ENCODE measurements at regions not wholly inside any gene's neighbourhood (a gene's known extent, or its start where the extent isn't known, plus 50 kb on each side); places are given as distances from the start of the nearest gene placed in this dataset.

DNA sequence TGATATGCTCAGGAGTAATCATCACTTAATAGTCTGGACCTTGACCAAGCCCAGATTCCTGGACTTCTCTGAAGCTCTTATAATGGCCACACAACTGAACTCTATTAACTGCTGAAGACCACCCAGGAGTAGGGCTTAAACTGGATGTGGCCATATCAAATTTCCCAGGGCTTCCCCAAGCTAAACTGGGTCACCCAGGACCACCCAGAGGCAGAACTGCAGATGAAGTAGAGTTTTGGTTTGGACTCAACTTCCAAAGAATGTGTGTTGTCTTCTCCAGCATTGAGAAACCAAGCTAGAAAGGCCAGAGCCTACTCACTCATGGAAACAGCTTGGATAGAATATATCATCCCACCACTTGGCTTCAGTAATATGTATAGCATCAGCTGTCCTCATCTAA lies 358.2 kb upstream of the MEOX2 start:
- H3K4me3 ChIP-seq (ENCODE audit: low read depth, low read length), result no peak overlapping the region
- TF ChIP-seq, protein P1, sequence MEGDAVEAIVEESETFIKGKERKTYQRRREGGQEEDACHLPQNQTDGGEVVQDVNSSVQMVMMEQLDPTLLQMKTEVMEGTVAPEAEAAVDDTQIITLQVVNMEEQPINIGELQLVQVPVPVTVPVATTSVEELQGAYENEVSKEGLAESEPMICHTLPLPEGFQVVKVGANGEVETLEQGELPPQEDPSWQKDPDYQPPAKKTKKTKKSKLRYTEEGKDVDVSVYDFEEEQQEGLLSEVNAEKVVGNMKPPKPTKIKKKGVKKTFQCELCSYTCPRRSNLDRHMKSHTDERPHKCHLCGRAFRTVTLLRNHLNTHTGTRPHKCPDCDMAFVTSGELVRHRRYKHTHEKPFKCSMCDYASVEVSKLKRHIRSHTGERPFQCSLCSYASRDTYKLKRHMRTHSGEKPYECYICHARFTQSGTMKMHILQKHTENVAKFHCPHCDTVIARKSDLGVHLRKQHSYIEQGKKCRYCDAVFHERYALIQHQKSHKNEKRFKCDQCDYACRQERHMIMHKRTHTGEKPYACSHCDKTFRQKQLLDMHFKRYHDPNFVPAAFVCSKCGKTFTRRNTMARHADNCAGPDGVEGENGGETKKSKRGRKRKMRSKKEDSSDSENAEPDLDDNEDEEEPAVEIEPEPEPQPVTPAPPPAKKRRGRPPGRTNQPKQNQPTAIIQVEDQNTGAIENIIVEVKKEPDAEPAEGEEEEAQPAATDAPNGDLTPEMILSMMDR (IDR thresholded peaks at IDR 0.05; ENCODE audit: insufficient read depth, low read depth, low read length), result no peak
- no peak for DNase-seq (ENCODE audit: low read depth)

DNA sequence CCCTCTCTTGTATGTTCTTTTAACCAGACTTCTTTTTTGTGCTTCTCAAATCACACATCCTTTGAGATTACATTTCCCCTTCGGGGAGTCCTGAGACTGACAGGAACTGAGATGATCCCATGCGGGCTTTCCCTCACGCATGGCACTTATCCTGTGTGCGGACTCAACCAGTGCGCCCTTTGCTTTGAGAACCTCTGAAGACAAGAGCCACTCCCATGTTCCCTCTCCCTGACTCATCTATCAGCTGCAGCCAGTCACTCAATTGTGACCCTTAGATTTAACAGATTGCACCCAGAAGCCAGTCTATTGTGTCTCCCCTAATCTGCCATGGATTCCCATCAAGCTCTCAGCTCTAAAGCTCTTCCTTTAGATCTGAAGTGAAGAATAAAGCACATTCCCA lies 353.9 kb upstream of the MEOX2 start:
- TF ChIP-seq, protein P1 (IDR thresholded peaks at IDR 0.05; ENCODE audit: insufficient read depth, low read depth, low read length), result no peak
- DNase-seq (ENCODE audit: low read depth), result no peak
- no peak overlapping the region for H3K4me3 ChIP-seq (ENCODE audit: low read depth, low read length)

DNA sequence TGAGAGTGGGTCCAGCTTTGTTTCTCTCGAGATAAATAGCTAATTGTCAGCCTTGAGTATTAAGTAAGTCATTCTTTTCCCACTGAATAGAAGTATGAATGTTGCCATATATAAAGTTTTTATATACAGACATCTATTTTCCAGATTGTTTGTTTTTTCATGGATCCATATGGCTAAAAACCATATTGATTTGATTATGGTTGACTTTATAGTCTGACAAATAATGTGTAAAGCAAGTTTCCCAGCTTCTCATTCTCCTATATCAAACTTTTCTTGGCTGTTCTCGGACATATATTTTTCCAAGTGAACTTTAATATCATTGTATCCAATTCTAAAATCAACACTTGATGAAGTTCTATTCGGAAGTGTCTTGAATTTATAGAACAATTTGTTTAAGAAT lies 352.4 kb upstream of the MEOX2 start:
- no peak overlapping the region for H3K4me3 ChIP-seq (ENCODE audit: low read depth, low read length)
- DNase-seq (ENCODE audit: low read depth), result no peak
- TF ChIP-seq, protein P1 (IDR thresholded peaks at IDR 0.05; ENCODE audit: insufficient read depth, low read depth, low read length), result no peak

GRCh38 chr7:16035392-16035791 lies 348.9 kb upstream of the MEOX2 start:
- DNase-seq (ENCODE audit: low read depth), result no peak
- H3K4me3 ChIP-seq (ENCODE audit: low read depth, low read length), result no peak overlapping the region
- TF ChIP-seq, protein P1 (IDR thresholded peaks at IDR 0.05; ENCODE audit: insufficient read depth, low read depth, low read length), result no peak

DNA sequence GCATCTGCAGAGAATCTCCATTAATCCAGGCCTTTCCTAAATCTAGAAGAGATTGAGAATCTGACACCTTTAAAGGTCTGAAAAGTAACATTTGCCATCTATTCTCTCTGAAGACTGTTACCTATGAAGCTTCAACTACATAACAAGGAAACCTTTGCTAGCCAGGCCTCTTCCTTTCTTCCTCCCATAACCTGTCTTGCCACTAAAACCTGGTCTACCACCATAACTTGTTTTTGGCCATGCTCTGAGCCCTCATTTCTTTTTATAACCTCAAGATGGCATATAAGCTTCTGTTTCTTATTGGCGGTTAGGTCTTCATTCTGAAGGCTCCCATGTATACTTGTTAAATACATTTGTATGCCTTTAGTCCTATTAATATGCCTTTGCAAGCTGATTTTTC lies 348.4 kb upstream of the MEOX2 start:
- H3K4me3 ChIP-seq (ENCODE audit: low read depth, low read length), result no peak overlapping the region
- TF ChIP-seq, protein P1 (IDR thresholded peaks at IDR 0.05; ENCODE audit: insufficient read depth, low read depth, low read length), result no peak
- DNase-seq (ENCODE audit: low read depth), result no peak

DNA sequence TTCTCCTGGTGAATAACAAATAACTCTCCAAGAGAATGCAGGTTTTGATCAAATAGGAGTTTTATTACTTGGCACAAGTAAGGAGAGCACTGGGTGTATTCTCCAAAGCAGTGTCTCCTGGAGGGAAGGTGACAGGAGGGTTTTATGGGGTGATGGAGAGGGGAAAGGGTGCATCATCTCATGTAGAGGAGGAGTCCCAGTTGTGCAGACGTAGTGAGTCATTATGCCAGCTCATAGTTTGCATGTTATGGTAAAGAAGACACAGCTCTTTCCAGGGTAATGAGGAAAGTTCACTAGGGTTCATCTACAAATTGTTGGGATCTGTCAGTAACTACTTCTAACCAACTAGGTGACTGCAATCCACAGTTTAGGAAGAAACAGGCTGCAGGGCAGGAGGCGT lies 347.9 kb upstream of the MEOX2 start:
- DNase-seq (ENCODE audit: low read depth), result peak; percentile 2
- TF ChIP-seq, protein P1 (IDR thresholded peaks at IDR 0.05; ENCODE audit: insufficient read depth, low read depth, low read length), result no peak
- no peak overlapping the region for H3K4me3 ChIP-seq (ENCODE audit: low read depth, low read length)

- TF ChIP-seq, protein P1 (IDR thresholded peaks at IDR 0.05; ENCODE audit: insufficient read depth, low read depth, low read length), result no peak
- no peak overlapping the region for H3K4me3 ChIP-seq (ENCODE audit: low read depth, low read length)
- DNase-seq (ENCODE audit: low read depth), result no peak
These were observed 346.8 kb upstream of the MEOX2 start for GRCh38 chr7:16033233-16033632.

All from fibroblast of villous mesenchyme (primary cell).